Neural cell (in vitro differentiated cells): ENCODE measurements at regions not wholly inside any gene's neighbourhood (a gene's known extent, or its start where the extent isn't known, plus 50 kb on each side); places are given as distances from the start of the nearest gene placed in this dataset.

Source experiments
- H2AFZ ChIP-seq: fragments of 200-600, 300-800 bp; sonication (generic), shearing (Covaris generic); 2 replicates; pipeline ENCODE4 v1.6.0; 2014; ENCODE audit warnings: low read depth, mild to moderate bottlenecking, antibody characterized with exemption, low read length, moderate library complexity
- H3F3A ChIP-seq: fragments of 200-600 bp; shearing (Covaris generic); 2 replicates; pipeline ENCODE4 v1.6.1; 2016; ENCODE audit warnings: mild to moderate bottlenecking, moderate library complexity, mixed read lengths, antibody characterized with exemption, low read length; ENCODE audit not compliant: insufficient read depth, poor library complexity, severe bottlenecking
- H3K27ac ChIP-seq: fragments of 200-600, 300-800 bp; sonication (generic), shearing (Covaris generic); 2 replicates; pipeline ENCODE4 v1.5.1; 2014; ENCODE audit warnings: mild to moderate bottlenecking, low read length, moderate library complexity
- H3K27me3 ChIP-seq: fragments of 300-800, 200-600 bp; sonication (generic), shearing (Covaris generic); 2 replicates; pipeline ENCODE4 v1.6.0; 2014; ENCODE audit warnings: mild to moderate bottlenecking, low read depth, low read length, moderate library complexity; ENCODE audit not compliant: insufficient read depth
- H3K36me3 ChIP-seq: fragments of 300-800, 200-600 bp; sonication (generic), shearing (Covaris generic); 2 replicates; pipeline ENCODE4 v1.5.1; 2014; ENCODE audit warnings: mild to moderate bottlenecking, antibody characterized with exemption, low read length, moderate library complexity; ENCODE audit not compliant: insufficient read depth
- H3K4me2 ChIP-seq: fragments of 300-800, 200-600 bp; sonication (generic), shearing (Covaris generic); 2 replicates; pipeline ENCODE4 v1.6.0; 2014; ENCODE audit warnings: mild to moderate bottlenecking, low read length
- H3K4me3 ChIP-seq: fragments of 300-800, 200-600 bp; sonication (generic), shearing (Covaris generic); 2 replicates; pipeline ENCODE4 v1.5.1; 2014; ENCODE audit warnings: mild to moderate bottlenecking, low read length, moderate library complexity
- H3K79me2 ChIP-seq: fragments of 200-600 bp; shearing (Covaris generic); replicated peaks from 2 replicates; pipeline ENCODE4 v1.6.0; 2014; ENCODE audit warnings: mild to moderate bottlenecking, low read length, moderate library complexity; ENCODE audit not compliant: insufficient read depth
- H3K9ac ChIP-seq: fragments of 300-800, 200-600 bp; sonication (generic), shearing (Covaris generic); 2 replicates; pipeline ENCODE4 v1.6.1; 2016; ENCODE audit warnings: mild to moderate bottlenecking, low read length, mixed read lengths
- H3K9me2 ChIP-seq: fragments of 200-600 bp; shearing (Covaris generic); 2 replicates; pipeline ENCODE4 v1.6.1; 2016; ENCODE audit warnings: mild to moderate bottlenecking, low read length, mixed read lengths; ENCODE audit not compliant: insufficient read depth
- H3K9me3 ChIP-seq: fragments of 200-600, 300-800 bp; sonication (generic), shearing (Covaris generic); 2 replicates; pipeline ENCODE4 v1.6.1; 2016; ENCODE audit warnings: mild to moderate bottlenecking, mixed run types, low read length, moderate library complexity, mixed read lengths
- H4K20me1 ChIP-seq: fragments of 200-600 bp; shearing (Covaris generic); 2 replicates; pipeline ENCODE4 v1.6.1; 2016; ENCODE audit warnings: mild to moderate bottlenecking, mixed run types; ENCODE audit not compliant: insufficient read depth
- CTCF ChIP-seq: fragments of 450-650 bp; IDR thresholded peaks from 2 replicates; pipeline ENCODE4 v1.5.1; 2014; ENCODE audit warnings: antibody characterized with exemption, mild to moderate bottlenecking, moderate library complexity; ENCODE audit not compliant: poor library complexity, severe bottlenecking
- EP300 ChIP-seq: fragments of 450-650 bp; conservative IDR thresholded peaks from 2 replicates; pipeline ENCODE4 v1.6.1; 2014; ENCODE audit warnings: antibody characterized with exemption, mild to moderate bottlenecking, moderate library complexity; ENCODE audit not compliant: poor library complexity, severe bottlenecking
- EZH2 ChIP-seq: fragments of 200-600, 300-800 bp; shearing (Covaris generic), sonication (generic); IDR thresholded peaks from 2 replicates; pipeline ENCODE4 v1.6.1; 2014; ENCODE audit warnings: antibody characterized with exemption, low read length, borderline replicate concordance, mild to moderate bottlenecking; ENCODE audit not compliant: insufficient read depth, poor library complexity, severe bottlenecking
- MXI1 ChIP-seq: fragments of 450-650 bp; conservative IDR thresholded peaks from 2 replicates; pipeline ENCODE4 v1.6.1; 2014; ENCODE audit warnings: antibody characterized with exemption, mild to moderate bottlenecking; ENCODE audit not compliant: poor library complexity, severe bottlenecking
- POLR2AphosphoS5 ChIP-seq: IDR thresholded peaks from 2 replicates; pipeline ENCODE4 v1.6.1; 2012
- RAD21 ChIP-seq: fragments of 450-650 bp; conservative IDR thresholded peaks from 2 replicates; pipeline ENCODE4 v1.6.1; 2014; ENCODE audit warnings: antibody characterized with exemption, mild to moderate bottlenecking, moderate library complexity
- REST ChIP-seq: IDR thresholded peaks from 2 replicates; pipeline ENCODE4 v1.6.1; 2012; ENCODE audit warnings: borderline replicate concordance
- SMC3 ChIP-seq: fragments of 450-650 bp; conservative IDR thresholded peaks from 2 replicates; pipeline ENCODE4 v1.6.1; 2014; ENCODE audit warnings: antibody characterized with exemption, mild to moderate bottlenecking, moderate library complexity; ENCODE audit not compliant: poor library complexity
- TAF1 ChIP-seq: IDR thresholded peaks from 2 replicates; pipeline ENCODE4 v1.6.1; 2012; ENCODE audit warnings: low read depth

DNA sequence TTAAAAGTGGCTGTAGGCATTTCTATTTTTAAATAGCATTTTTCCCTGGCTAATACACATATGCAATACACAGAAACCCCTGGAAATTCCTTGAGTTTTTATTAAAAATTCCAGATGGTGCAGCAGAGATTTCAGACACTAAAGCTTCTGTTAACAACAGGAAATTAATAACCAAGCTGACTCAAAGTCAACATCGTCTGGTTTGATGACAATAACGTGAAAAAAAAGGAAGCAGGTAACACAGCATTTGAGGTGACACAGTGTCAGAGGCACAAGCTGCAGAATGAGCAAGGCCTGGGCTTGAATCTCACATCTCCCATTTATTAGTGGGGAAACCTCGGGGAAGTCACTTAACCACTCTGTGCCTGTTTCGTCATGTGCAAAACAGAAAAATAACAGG is 64.6 kb upstream of the GJB5 start:
- Histone ChIP-seq H3K79me2 (no peaks in the 10 kb centered on the region), H3K27me3 (no peaks in the 10 kb centered on the region), H3K9me3 (no peaks in the 10 kb centered on the region), H4K20me1 (no peaks in the 10 kb centered on the region), H3F3A (no peaks in the 10 kb centered on the region), H3K4me3 (no peak overlapping the region), H3K36me3 (no peaks in the 10 kb centered on the region), H3K4me2 (no peak overlapping the region), H3K9ac (no peak overlapping the region), H3K9me2 (no peaks in the 10 kb centered on the region), H3K27ac (no peak overlapping the region), H2AFZ (no peak overlapping the region)
- TF ChIP-seq REST (no peak), POLR2AphosphoS5 (no peak), CTCF (no peak), SMC3 (no peak)

GRCh38 chr1:34693081-34693480 is 61.8 kb upstream of the GJB5 start:
- H3K4me2 ChIP-seq = no peak overlapping the region
- no peaks in the 10 kb centered on the region for H3F3A ChIP-seq
- H2AFZ ChIP-seq = no peak overlapping the region
- H3K9ac ChIP-seq = no peak overlapping the region
- no peak for TF ChIP-seq CTCF
- TF ChIP-seq MXI1 = no peak
- TF ChIP-seq EZH2 = no peak
- no peak for TF ChIP-seq RAD21
- no peak for TF ChIP-seq TAF1
- TF ChIP-seq REST = no peak
- TF ChIP-seq POLR2AphosphoS5 = no peak
- TF ChIP-seq EP300 = no peak
- no peak for TF ChIP-seq SMC3
- no peak overlapping the region for H3K4me3 ChIP-seq
- no peaks in the 10 kb centered on the region for H3K36me3 ChIP-seq
- H4K20me1 ChIP-seq = no peaks in the 10 kb centered on the region
- H3K9me3 ChIP-seq = no peaks in the 10 kb centered on the region
- H3K79me2 ChIP-seq = no peaks in the 10 kb centered on the region
- H3K27me3 ChIP-seq = no peaks in the 10 kb centered on the region
- no peak overlapping the region for H3K27ac ChIP-seq
- no peaks in the 10 kb centered on the region for H3K9me2 ChIP-seq
